ENCODE measurements at regions not wholly inside any gene's neighbourhood (a gene's known extent, or its start where the extent isn't known, plus 50 kb on each side); places are given as distances from the start of the nearest gene placed in this dataset.
A peak's percentile ranks its signal among the peaks of the same experiment; 100 is the strongest.
"Not testable (repeated sequence)": the region's sequence is repeated elsewhere in the genome, so short reads cannot be mapped to it uniquely, and the experiment has no call there.

DNA sequence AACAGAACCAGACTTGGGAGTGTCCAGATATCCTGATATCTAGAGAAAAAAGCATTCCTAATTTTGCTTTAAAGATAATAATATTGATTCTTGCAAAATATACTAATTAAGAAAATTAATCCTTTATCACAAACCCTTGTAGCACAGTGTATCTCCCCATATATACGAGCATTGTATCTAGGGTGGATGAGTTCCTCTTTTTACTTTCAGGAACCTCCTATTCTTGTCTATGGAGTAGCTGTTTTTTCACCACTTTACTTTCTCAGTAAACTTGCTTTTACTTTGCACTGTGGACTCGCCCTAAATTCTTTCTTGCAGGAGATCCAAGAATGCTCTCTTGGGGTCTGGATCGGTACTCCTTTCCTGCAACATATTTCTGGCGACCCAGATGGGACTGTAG lies 103.9 kb downstream of the GLUD2 start:
- Mint-ChIP-seq H3K4me3 (no peak overlapping the region), H3K9me3 (no peaks in the 10 kb centered on the region), H3K27me3 (ENCODE audit: low read depth) (peaks cover 1% of the 10 kb centered on the region), H3K4me1 (ENCODE audit: low read depth) (peaks cover 4% of the 10 kb centered on the region), H3K36me3 (ENCODE audit: insufficient read depth) (no peaks in the 10 kb centered on the region)
- ATAC-seq (no peak), DNase-seq (no peak)

GRCh38 chrX:121154858-121155404 lies 107.5 kb downstream of the GLUD2 start:
- no peak for ATAC-seq
- H3K36me3 Mint-ChIP-seq (ENCODE audit: insufficient read depth): no peaks in the 10 kb centered on the region
- H3K9me3 Mint-ChIP-seq: no peaks in the 10 kb centered on the region
- peaks cover 2% of the 10 kb centered on the region for H3K4me1 Mint-ChIP-seq (ENCODE audit: low read depth)
- no peak for DNase-seq
- peaks cover 1% of the 10 kb centered on the region for H3K27me3 Mint-ChIP-seq (ENCODE audit: low read depth)
- H3K4me3 Mint-ChIP-seq: no peak overlapping the region

DNA sequence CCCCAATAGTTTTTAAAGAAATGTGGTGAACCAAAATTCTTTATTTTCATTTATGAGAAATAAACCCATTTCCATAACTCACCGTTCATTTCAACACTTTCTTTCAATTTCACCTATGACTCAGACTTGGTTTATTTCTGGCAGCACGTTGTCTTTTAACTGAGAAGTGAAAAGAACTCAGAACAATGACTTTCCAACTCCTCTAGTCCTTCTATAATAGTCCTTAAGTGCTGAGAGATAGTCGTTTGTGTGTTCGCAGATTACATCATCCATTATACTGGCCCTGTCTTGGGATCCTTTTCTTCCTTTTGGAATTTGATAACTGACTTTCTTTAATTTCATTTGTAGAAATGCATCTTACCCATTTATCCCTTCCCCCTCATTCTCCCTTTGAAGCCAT lies 113.6 kb downstream of the GLUD2 start:
- ATAC-seq (peak; percentile 72 to 77), DNase-seq (no peak)
- Mint-ChIP-seq H3K9me3 (no peaks in the 10 kb centered on the region), H3K4me3 (peak overlapping the region; percentile 21), H3K4me1 (ENCODE audit: low read depth) (peaks cover 21% of the 10 kb centered on the region), H3K36me3 (ENCODE audit: insufficient read depth) (no peaks in the 10 kb centered on the region), H3K27me3 (ENCODE audit: low read depth) (no peaks in the 10 kb centered on the region)

DNA sequence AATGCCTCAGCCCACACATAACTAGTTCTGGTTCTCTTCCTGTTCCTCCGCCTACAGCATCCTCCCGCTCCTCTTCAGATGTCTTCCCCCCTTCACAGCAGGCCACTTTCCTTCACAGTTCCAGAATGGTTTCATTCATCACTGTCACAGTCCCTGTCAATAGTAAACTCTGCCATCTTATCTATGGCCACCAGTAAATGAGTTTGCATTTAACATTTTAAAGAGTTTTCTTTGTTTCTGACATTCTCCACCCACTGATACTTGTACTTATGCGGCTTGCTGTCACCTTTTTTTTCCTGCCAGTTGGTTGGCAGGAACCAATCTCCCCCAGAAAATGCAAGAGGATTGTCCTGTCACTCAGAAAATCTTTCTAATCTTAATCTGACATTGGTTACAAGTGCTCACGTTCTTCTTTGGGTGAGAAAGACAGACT lies 114.1 kb downstream of the GLUD2 start:
- peak overlapping the region; percentile 42 for H3K4me3 Mint-ChIP-seq

DNA sequence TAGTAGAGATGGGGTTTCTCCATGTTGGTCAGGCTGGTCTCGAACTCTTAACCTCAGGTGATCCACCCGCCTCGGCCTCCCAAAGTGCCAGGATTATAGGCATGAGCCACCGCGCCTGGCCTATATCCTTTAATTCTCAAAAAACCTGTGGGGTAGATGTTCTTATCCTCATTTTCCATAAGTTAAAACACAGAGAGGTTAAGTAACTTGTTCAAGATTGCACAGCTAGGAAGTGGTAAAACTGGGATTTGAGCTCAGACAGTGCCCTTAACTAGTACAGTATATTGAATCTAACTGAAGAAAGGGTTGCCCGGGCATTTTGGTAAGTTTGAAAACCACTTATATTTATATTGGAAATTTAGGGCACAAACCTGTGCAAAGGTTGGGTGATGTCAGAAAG lies 116.0 kb downstream of the GLUD2 start:
- Mint-ChIP-seq H3K36me3 (ENCODE audit: insufficient read depth) (no peaks in the 10 kb centered on the region), H3K4me3 (no peak overlapping the region), H3K4me1 (ENCODE audit: low read depth) (peaks cover 19% of the 10 kb centered on the region), H3K27me3 (ENCODE audit: low read depth) (no peaks in the 10 kb centered on the region), H3K9me3 (no peaks in the 10 kb centered on the region)
- ATAC-seq (no peak), DNase-seq (no peak)

More for the DNA sequence above, 114.1 kb downstream of the GLUD2 start:
- ATAC-seq (peak; percentile 56 to 61), DNase-seq (no peak)
- Mint-ChIP-seq H3K36me3 (ENCODE audit: insufficient read depth) (no peaks in the 10 kb centered on the region), H3K9me3 (no peaks in the 10 kb centered on the region), H3K27me3 (ENCODE audit: low read depth) (no peaks in the 10 kb centered on the region), H3K4me1 (ENCODE audit: low read depth) (peaks cover 21% of the 10 kb centered on the region)

DNA sequence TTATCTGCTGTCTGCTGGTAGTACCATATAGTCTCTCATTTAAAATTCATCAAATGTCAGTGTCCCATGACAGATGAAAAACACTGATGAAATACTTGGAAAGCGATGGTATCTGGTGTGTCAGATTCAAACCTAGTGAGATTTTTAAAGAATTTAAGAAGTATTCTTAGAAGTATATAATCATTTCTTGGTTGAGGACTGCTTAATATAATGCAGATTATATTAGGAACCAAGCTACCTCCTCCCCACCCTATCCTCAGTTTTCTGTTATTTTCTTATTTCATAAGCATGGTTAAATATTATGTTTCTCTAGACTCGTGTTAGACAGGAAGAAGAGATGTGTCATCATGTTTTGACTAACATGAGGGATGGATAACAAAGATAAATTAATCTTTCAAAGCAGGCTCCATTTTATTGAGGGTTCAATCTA lies 118.5 kb downstream of the GLUD2 start:
- H3K36me3 Mint-ChIP-seq (ENCODE audit: insufficient read depth): no peaks in the 10 kb centered on the region
- H3K9me3 Mint-ChIP-seq: no peaks in the 10 kb centered on the region
- H3K27me3 Mint-ChIP-seq (ENCODE audit: low read depth): no peaks in the 10 kb centered on the region
- H3K4me1 Mint-ChIP-seq (ENCODE audit: low read depth): peaks cover 13% of the 10 kb centered on the region
- DNase-seq (no peak), ATAC-seq (no peak)
- no peak overlapping the region for H3K4me3 Mint-ChIP-seq

DNA sequence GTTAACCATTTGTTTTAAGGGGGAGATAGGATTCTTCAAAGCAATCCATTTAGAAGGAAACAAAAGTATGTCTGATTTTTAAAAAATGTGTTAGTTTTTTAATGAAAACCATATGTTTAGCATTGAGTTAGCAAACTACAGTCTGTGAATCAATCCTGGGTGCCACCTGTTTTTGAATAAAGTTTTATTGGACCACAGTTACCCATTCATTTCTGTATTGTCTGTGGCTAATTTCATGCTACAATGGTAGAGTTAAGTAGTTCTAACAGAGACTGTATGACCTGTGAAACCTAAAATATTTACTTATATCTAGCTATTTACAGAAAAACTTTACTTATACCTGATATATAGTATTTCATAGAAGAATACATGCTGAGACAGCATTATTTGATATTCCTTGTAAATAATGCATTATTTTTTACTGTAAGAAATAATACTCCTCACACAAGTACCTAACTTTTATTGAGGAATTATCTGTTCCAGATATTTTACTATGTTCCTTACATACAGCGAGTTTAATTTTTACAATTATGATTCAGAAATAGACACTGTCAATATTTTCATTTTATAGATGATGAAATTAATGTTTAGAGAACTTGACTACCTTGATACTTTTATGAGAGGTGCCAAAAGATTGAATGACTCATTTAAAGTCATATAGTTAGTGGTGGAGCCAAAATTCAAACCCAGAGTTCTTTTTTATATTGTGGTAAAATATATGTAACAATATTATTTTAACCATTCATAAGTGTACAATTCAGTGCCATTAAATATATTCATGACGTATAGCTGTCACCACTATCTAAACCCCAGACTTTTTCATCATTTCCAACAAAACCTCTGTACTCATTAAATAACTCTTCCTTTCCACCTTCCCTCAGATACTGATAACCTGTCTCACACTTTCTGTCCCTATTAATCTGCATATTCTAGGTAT lies 122.0 kb downstream of the GLUD2 start:
- peak in 1 of 2 donors; percentile 51 for ATAC-seq
- H3K27me3 Mint-ChIP-seq (ENCODE audit: low read depth): no peaks in the 10 kb centered on the region
- H3K4me3 Mint-ChIP-seq: no peak overlapping the region
- H3K9me3 Mint-ChIP-seq: no peaks in the 10 kb centered on the region
- H3K36me3 Mint-ChIP-seq (ENCODE audit: insufficient read depth): no peaks in the 10 kb centered on the region
- no peaks in the 10 kb centered on the region for H3K4me1 Mint-ChIP-seq (ENCODE audit: low read depth)
- no peak for DNase-seq

DNA sequence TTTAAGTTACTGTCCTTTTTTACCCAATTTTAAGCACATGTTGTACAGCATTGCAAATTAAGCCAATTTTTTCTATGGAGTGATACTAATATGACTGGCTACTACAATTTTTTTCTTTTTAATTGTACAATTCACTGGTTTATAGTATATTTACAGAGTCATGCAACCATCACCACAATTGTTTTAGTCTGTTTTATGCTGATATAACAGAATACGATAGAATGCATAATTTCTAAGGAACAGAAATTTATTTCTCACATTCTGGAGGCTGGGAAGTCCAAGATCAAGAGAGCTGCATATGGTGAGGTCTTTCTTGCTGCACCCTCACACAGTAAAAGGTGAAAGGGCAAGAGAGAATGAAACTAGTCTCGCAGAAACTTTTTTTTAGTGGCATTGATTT lies 125.3 kb downstream of the GLUD2 start:
- Mint-ChIP-seq H3K27me3 (ENCODE audit: low read depth) (no peaks in the 10 kb centered on the region), H3K36me3 (ENCODE audit: insufficient read depth) (no peaks in the 10 kb centered on the region), H3K4me1 (ENCODE audit: low read depth) (no peaks in the 10 kb centered on the region), H3K9me3 (no peaks in the 10 kb centered on the region), H3K4me3 (no peak overlapping the region)
- ATAC-seq (no peak), DNase-seq (no peak)

DNA sequence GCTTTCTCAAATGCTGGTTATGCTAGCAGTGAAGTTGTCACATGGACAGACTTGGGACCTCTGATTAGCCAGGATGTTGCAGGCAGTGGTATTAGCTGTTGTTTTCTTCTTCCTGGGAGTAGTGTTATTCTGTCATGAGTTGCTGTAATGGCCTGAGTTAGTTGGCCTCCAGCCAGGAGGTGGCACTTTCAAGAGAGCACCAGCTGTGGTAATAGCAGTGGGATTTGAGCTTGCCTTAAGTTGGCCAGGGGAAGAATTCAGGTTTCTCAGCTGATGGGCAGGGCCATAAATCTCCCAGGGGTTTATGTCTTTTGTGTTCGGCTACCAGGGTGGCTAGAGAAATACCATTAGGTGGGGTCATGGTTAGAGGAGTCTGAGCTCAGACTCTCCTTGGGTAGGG lies 132.6 kb downstream of the GLUD2 start:
- DNase-seq (no peak), ATAC-seq (no peak)
- no peaks in the 10 kb centered on the region for H3K36me3 Mint-ChIP-seq (ENCODE audit: insufficient read depth)
- no peaks in the 10 kb centered on the region for H3K4me1 Mint-ChIP-seq (ENCODE audit: low read depth)
- no peaks in the 10 kb centered on the region for H3K9me3 Mint-ChIP-seq
- no peak overlapping the region for H3K4me3 Mint-ChIP-seq
- H3K27me3 Mint-ChIP-seq (ENCODE audit: low read depth): no peaks in the 10 kb centered on the region

- no peaks in the 10 kb centered on the region for H3K36me3 Mint-ChIP-seq (ENCODE audit: insufficient read depth)
- no peak for ATAC-seq
- H3K9me3 Mint-ChIP-seq: no peaks in the 10 kb centered on the region
- no peaks in the 10 kb centered on the region for H3K27me3 Mint-ChIP-seq (ENCODE audit: low read depth)
- H3K4me3 Mint-ChIP-seq: no peak overlapping the region
- no peak for DNase-seq
- no peaks in the 10 kb centered on the region for H3K4me1 Mint-ChIP-seq (ENCODE audit: low read depth)
Observed at GRCh38 chrX:121191779-121192178, 144.4 kb downstream of the GLUD2 start.

- Mint-ChIP-seq H3K4me3 (no peak overlapping the region), H3K36me3 (ENCODE audit: insufficient read depth) (no peaks in the 10 kb centered on the region), H3K27me3 (ENCODE audit: low read depth) (no peaks in the 10 kb centered on the region), H3K4me1 (ENCODE audit: low read depth) (no peaks in the 10 kb centered on the region), H3K9me3 (no peaks in the 10 kb centered on the region)
- no peak for DNase-seq
- ATAC-seq: no peak
Observed at GRCh38 chrX:121195719-121196118, 148.3 kb downstream of the GLUD2 start.

GRCh38 chrX:121196872-121197444 lies 149.5 kb downstream of the GLUD2 start:
- not testable (repeated sequence) for H3K36me3 Mint-ChIP-seq (ENCODE audit: insufficient read depth); ATAC-seq; H3K9me3 Mint-ChIP-seq; H3K27me3 Mint-ChIP-seq (ENCODE audit: low read depth); DNase-seq; H3K4me3 Mint-ChIP-seq; H3K4me1 Mint-ChIP-seq (ENCODE audit: low read depth)

DNA sequence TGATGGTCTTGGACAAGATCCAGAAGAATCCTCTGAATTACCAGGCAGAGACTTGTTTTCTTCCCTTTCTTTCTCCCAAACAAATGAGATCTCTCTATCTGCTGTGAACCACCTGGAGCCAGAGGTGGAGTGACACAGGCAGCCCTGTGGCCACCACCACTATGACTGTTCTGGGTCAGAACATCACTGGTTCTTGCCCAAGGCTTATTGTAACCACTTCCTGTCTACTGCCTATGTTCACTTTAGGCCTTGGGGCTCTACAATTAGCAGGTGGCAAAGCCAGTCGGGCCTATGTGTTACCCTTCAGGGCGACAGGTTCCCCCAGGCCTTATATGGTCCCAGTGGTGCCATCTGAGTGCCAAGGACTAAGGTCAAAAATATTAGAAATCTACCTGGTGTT lies 161.2 kb downstream of the GLUD2 start:
- Mint-ChIP-seq H3K4me3 (no peak overlapping the region), H3K36me3 (ENCODE audit: insufficient read depth) (no peaks in the 10 kb centered on the region), H3K9me3 (no peaks in the 10 kb centered on the region), H3K27me3 (ENCODE audit: low read depth) (no peaks in the 10 kb centered on the region), H3K4me1 (ENCODE audit: low read depth) (no peaks in the 10 kb centered on the region)
- no peak for ATAC-seq
- DNase-seq: no peak

- no peak for DNase-seq
- no peak for ATAC-seq
- Mint-ChIP-seq H3K27me3 (ENCODE audit: low read depth) (no peaks in the 10 kb centered on the region), H3K4me1 (ENCODE audit: low read depth) (no peaks in the 10 kb centered on the region), H3K4me3 (no peak overlapping the region), H3K9me3 (no peaks in the 10 kb centered on the region), H3K36me3 (ENCODE audit: insufficient read depth) (no peaks in the 10 kb centered on the region)
Observed at GRCh38 chrX:121216641-121217374, 169.4 kb downstream of the GLUD2 start.
